ENCODE measurements at regions not wholly inside any gene's neighbourhood (a gene's known extent, or its start where the extent isn't known, plus 50 kb on each side); places are given as distances from the start of the nearest gene placed in this dataset.

DNA sequence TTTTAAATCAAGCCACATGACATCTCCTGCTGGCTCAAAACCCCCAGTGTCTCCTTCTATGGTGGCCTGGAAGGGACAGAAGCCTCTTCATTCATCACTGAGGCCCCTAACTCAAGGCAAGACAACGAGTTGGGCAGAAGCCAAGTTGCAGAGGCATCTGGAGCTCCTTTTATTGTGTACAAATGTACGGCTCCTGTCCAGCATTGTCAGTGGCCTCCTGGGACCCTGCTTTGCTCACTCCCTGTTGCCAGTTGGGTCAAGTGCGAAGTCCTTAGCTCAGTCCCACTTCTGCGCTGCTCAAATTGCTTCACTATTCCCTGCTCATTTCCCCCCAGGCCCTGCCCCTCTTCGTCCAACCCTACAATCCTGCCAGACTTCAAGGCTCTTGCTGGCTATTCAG is 181.2 kb upstream of the PMEPA1 start:
- DNase-seq = no peak

DNA sequence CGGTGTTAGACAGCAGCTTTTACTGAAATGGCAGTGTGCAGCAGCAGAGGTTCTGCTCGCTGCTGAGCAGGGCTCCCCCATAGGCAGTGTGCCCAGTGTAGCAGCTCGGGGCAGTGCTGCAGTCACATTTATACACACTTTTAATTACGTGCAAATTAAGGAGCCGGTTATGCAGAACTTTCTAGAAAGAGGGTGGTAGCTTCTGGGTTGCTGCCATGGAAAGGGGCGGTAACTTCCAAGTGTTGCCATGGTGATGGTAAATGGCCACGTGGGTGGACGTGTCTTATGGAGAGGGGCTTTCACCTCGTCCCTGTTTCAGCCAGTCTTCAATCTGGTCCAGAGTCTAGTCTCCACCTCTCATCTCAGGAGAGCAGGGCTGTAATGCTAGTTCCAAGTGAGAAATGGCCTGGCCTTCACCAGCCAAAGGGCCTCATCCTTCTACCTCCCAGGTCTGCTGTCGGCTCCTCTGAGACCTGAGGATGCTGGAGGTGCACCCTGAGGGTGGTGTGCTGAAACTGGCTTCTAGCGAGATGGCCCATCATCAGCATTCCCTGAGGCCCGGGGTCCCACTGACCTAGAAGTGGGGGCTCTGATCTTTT is 180.5 kb upstream of the PMEPA1 start:
- DNase-seq = no peak

DNA sequence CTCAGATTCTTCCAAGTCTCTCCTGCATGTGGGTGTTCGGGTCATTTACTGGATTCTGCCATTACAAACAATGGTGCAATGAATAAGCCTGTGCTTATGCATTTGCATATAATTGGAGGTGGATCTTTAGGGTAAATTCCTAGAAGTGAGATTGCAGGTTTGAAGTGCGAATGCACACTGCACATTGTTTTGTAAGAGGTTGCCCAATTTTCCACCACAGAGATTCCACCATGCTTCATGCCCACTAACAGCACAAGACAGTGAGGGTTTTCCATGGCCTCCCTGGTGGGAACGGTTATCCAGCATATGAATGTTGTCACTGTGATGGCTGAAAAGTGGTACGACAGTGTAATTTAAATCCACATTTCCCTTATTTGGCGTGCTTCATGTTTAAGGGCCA is 178.8 kb upstream of the PMEPA1 start:
- no peak for DNase-seq

DNA sequence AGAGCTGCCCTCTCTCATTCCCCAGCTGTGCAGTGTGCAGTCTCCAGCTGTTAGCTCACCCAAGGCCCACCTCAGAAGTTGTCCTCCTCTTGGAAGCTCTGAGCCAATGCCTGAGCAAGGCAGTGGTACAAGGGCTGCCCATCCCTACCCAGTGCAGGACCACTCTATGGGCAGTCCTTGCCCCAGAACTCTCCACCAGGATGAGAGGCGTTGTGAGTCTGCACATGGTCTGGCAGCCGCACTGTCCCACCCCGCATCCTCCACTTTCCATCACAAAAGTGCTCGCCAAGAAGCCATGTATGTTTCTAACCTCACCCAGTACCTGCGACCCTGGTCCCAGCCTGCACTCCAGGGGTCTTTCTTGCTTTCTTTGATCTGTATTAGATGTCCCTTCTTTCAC is 175.1 kb upstream of the PMEPA1 start:
- DNase-seq = no peak

DNA sequence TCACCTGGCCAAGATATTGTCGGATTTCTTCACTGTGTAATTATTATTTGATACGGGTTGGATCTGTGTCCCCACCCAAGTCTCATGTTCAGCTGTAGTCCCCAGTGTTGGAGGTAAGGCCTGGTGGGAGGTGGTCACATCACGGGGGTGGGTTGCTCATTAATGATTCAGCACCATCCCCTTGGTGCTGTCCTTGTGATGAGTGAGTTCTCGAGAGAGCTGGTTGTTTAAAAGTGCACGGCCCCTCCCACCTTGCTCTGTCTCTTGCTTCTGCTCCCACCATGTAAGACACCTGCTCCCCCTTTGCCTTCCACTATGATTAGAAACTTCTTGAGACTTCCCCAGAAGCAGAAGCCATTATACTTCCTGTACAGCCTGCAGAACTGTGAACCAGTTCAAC is 173.9 kb upstream of the PMEPA1 start:
- no peak for DNase-seq

DNA sequence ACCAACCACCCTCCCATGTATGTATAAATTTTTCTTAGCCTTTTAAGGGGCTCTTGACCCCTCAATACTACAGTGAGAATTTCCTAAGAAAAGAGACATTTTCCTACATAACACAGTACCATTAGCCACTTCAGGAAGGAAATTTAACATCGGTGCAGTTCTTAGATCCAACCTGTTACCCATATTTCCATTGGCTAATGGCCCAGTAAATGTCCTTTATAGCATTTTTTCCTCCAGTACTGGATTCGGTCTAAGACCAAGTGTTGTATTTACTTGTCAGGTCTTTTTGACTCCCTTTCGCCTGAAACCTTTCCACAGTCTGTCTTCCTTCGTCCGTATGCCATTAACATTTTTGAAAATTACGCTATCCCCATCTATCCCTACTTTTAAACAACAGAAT is 173.4 kb upstream of the PMEPA1 start:
- DNase-seq = no peak

DNA sequence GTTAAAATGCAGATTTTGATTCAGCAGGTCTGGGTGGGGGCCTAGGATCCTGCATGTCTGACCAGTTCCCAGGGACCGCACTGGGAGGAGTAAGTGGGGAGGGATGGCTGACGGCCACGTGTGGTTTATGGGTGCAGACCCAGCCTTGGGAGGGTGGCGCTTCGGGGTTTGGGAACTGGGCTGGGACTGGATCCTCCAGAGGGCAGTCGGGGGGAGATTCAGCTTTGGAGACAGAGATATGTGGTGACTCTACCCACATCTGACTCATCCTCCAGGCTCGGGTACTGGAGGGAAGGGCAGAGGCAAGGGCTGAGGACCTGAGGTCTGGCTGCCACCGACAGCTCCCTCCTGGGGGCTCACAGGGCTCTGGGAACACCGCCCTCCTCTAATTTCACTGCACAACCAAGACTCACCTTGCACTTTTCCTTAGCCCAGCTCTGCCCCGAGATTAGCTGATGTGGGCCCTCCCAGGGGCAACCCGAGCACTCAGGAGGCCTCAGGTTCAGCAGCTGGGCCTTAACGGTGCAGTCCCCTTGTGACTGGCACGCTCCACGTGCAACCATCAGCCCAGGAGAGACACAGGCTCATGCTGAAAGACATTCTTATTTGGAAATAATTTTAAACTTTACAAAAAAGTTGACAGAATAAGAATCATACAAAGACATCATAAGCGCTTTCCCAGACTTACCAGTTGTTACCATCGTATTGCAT is 172.8 kb upstream of the PMEPA1 start:
- no peak for DNase-seq

DNA sequence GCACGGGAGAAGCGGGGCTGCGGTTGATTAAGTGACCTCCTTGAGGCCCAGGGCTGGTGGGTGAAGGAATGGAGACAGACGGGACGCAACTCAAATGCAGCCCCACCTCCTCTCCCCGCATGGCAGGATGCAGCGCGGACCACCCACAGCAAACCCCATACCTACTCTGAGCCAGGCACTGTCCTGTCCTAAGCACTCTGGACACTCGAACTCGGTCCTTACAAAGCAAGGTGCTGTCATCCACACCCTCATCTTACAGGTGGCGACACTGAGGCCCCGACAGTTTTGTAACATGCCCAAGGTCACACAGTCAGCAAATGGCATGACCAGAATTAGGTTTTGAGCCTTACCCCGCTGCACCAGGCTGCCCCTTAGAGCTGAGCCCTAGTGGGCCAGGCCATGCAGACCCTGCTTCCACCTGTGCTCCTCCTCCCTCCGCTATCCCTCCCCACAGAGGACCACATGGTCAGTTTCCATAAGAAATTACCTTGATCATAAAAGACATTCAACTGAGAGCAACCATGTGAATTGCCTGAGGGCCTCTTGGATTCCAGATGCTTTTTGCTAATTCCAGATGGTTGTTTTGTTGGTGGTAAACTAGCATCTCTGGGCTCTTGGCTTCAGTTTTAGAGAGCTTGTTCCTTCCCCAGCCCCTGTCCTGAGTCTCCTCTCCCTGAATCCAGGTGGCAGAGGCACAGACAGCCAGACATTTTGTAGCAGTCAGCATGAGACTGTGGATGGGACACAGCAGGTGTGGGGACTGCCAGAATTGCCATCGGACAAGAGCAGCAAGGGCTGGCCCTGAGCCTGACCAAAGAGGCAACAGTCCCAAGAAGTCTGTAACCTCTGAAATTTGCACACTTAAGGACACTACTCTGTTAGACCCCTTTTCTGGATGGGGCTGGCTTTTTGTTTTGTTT is 171.9 kb upstream of the PMEPA1 start:
- no peak for DNase-seq

DNA sequence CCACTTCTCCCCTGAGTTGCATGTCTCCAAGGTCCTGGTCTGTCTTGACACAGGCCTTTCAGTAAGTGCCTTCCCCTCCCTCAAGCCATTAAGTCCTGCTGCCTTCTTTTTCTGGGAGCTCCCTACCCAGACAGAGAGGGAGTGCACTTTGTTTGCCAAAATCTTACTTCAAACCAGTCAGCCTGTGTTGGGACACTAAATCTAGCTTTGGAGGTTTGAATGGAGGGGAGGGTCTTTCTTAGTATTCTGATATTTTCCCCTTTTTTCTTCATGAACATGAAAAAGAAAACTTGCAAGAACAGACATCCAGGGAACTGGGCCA is 170.7 kb upstream of the PMEPA1 start:
- no peak for DNase-seq

DNA sequence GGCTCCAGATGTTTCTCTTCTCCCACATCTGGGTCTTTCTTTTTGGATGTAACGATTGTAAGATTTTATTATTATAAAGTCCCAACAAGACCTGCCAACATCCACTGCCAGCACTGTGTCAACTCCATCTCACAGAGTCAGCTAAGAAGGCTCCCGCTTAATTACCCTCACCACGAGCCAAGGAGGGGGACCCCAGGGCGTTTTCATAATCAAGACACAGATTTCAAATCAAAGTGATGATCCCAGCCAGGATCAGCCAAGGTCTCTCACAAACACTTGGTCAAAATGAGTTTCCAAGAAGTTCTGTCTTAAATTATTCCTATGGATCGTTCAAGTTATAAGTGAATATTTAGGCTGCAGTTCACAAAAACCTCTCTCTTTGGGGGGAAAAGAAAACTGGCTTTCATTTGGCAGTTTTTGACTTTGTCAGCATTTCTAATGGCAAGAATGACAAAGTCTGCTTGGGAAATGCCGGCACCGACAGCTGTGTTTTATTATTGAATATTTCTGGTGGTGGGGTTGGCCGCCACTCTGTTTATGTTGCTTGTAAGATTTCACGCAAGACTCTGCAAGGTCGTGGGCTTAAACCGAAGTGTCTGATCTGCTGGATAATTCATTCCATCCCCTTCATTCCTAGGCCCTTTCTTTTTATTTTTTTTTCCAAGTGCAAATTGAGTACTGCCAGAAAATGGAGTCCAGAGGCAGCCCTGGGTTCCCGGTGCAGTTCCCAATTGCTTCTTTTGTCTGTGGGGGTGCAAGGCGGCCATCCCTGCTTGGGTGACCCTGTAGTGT is 170.2 kb upstream of the PMEPA1 start:
- no peak for DNase-seq

DNA sequence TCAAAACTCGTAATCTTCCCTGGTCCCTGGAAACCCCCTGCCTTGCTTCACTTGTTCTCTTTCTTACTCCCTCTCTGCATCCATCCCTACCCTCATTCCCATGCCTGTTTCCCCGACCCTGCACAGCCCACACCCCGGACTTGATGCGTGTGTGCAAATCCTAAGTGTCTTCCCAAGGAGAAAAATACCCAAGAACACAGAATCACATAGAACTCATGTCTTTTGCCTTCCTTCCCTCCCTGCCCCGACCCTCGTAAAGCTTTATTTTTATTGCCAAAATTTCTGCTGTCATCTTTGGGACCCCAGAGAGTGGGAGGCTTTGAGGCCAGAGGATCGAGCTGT is 169.6 kb upstream of the PMEPA1 start:
- no peak for DNase-seq

DNA sequence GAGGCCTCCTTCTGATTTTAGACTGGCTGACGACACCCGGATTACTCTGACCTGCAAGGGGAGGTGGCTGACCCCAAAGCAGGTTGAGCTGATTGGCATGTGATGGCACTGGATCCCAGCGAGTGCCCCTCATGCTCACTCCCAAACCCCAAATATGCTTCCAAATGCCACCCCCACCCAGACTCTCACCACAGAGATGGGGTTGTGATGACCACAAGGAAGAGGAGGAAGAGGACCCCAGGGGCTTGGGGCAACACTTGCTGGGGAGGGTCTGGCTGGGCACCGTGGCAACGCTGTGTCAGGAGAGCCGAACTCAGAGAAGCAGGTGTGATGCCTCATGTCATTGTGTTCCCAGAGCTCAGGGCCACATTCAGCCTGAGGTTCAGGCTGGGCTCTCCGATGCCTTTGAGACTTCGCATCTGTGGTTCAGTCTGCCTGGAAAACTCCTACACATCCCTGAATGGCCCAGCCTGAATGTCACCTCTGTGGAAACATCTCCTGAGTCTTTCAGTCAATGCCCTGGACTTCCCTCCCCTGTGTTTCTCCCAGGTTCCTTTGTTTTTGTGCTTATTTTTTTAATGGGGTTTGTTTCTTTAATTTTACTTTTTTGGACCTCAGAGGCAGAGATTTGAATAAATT is 169.1 kb upstream of the PMEPA1 start:
- no peak for DNase-seq

DNA sequence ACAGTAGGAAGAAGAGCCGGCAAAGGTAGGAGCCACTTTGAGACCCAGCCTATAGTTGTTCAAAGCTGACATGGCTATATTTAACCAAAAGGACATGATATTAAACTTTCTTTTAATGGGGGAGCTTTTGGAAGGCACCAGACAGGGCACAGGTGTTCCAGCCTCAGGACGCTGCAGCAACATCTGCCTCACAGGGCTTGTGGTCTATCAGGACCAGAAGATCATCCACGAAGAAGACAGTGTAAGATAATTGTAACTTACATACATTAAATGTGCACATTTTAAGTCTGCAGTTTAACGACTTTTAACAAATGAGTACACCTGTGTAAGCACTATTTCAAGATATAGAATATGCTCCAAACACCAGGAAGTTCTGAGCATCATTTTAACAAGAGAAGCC is 168.2 kb upstream of the PMEPA1 start:
- DNase-seq = no peak

DNA sequence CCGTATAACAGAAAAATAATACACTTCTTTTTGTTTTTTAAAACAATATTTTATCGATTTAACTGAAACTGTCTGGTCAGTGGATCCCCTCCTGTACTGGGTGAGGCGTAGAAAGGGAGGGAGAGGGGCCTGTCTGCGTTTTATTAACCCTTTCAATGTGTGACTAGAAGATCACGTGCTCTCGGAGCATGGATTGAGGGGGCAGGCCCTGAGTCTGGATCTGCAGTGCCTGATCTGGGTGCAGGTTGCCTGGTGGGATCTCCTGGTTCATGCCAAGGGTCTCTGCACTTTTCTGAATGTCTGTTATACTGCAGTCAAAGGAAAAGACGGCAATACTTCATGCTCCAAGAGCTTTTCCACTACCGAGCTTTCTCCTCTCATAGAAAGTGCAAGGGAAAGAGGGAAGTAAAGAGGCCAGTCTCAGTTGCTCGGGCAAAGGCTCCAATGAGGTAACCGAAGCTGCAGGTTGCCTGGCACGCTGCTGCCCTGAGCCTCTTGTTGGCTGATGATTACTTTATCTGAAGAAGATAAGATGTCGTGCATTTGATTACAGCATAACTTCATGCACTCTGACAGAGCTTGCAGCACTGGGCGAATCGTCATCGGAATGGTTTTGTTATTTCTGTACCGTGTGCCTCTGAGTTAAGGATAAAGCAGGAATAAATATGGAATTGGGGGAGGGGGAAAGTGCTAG is 167.5 kb upstream of the PMEPA1 start:
- DNase-seq = no peak

DNA sequence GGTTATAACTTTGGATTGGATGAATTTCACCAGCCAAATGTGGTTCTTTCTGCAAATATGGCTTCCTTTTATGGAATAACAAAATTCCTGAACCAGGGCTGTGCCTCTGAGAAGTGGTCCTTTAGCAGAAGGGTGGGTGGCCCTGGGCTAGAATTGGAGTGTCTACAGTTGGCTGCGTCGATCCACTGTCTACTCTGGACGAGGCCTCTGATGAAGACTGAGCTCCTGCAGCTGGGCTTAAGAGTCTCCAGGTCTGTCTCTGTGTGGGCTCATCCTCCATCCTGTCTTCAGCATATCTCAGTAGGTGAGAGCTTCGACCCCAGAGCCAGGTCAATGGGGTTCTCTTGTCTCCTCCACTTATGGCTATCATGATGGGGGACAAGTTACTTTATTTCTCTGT is 166.3 kb upstream of the PMEPA1 start:
- no peak for DNase-seq

DNA sequence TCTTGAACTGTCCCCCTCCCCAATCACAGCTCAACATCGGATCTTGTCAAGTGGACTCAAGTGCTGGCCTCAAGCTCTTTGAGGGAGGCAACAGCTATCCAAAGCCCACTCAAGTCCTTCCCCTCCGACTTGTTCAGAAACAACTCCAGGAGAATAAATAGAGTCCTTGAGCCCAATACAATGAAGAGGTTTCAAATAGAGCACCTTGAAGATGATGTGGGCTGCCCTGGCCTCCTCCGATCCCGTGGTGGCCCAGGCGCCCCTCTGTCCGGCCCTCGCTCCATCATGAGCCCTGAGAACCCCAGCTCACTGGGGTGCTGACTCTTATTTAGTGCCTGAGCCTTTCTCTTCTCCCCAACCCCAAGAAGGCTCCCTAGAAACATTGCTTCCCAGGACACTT is 164.3 kb upstream of the PMEPA1 start:
- no peak for DNase-seq

DNA sequence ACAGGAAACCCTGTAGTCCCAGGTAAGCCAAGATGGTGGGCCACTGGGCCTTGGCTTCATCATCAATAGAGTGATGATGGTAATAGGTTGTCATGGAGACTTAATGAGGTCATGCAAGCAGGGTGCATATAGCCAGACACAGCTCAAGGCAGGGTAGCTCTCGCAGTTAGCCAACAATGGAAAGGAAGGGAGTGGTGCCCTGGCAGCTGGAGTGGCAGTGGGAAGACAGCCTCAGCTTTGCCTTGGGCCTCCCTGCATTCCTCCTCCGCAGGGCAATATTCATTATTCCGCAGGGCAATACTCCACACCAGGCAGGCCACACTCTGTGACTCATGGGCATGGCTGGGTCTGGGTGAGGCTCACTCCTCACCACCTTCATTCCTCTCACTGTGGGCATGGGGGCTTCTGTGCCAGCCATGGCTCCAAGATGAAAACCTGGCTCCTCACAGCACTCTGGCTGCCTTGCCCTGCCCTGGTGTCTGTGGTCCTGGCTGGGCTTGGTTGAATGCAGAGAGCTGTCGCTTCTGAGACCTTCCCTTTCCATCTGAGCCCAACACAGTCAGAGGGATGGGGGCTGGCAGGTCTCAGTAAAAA is 163.1 kb upstream of the PMEPA1 start:
- no peak for DNase-seq

DNA sequence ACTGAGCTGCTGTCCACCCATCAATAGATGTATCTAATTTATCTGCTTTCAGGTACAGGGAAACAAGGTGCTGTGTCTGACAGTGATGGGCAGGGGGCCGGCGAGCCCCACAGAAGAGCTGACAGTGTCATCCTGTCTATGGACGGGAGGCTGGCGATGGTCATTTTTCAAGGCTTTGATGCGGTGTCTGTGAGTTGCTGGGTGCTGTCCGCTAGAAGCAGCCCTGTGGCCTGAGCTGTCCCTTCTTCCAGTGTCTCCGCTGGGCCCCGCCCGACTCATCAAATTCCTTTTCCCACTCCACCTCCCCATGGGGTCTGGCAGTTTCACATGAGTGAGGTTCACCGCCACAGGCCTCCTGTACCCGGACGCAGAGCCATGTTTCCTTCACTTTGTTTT is 161.4 kb upstream of the PMEPA1 start:
- no peak for DNase-seq

DNA sequence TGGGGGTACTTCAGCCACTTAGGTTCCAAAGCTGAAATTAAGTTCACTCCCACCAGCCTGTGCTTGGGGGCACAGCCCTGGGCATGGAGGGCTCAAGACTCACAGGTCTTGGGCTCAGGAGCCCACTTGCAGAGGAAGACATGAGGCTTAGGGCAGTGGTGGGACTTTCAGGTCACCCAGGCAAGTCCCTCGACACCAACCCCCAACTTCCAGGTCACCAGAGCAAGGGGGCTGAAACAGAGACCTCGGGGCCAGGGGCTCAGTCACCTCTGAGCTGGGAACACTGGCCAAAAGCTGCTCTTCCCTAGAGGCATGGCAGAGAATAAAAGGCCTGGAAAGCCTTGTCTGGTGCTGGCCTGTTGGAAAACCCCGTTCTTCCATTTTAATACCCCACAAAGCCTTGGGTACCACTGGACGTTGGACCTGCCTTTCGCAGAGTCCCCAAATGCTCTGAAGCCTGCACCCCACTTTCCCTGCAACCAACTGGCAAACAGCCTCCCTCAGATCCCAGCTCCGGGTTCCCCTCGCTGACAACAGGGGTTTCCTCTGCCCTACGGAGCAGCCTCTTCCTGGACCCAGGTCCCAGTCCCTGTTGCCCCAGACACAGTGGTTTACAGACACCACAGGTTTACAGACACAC is 160.9 kb upstream of the PMEPA1 start:
- DNase-seq = no peak

DNA sequence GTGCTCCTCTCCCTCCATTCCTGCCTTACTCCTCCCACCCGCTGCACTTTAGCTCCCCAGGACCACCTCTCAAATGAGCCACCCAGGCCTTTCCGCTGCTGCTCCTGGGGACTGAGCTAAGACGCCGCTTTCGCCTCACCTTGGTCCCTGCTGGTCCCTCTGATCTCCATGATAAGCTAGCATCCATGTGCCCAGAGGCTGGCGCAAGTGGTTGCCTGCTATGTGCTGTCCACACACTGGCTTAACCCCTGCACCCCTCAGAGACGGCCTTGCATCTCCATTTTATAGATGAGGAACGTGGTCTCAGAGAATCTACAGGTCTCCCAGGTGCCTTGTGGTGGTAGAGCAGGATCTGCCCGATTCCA is 160.1 kb upstream of the PMEPA1 start:
- DNase-seq = no peak

DNA sequence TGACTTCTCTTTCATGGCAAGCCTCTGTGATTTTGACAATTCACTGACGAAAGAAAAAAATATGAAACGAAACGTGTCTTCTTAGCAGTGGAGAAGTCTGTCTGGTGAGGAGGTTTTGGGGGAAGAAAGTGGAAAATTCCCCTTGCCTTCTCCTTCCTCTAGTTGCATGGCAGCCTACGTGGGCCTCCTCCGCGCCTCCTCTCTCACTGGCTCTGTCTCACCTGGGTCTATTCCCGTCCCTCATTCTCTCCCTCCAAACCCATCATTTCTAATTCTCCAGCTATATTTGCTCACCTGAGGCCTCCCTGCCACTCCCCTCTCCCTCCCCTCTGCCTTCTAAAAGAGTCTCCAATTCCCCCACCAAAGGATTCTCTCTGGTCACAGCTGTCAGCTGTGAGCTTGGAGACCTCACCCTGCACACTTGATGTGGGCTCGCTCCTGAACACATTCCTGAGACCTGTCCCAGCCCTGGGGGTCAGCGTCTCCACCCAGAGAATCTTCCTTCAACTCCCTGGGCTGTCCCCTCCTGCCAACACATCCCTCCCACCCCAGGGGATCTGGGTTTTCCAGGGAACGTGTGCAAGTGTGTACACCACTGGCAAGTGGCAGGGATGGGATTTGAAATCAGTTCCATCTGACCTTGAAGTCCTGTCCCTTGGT is 159.6 kb upstream of the PMEPA1 start:
- no peak for DNase-seq

Measured in NCI-H2107 (cell line).